ENCODE measurements at regions not wholly inside any gene's neighbourhood (a gene's known extent, or its start where the extent isn't known, plus 50 kb on each side); places are given as distances from the start of the nearest gene placed in this dataset.

DNA sequence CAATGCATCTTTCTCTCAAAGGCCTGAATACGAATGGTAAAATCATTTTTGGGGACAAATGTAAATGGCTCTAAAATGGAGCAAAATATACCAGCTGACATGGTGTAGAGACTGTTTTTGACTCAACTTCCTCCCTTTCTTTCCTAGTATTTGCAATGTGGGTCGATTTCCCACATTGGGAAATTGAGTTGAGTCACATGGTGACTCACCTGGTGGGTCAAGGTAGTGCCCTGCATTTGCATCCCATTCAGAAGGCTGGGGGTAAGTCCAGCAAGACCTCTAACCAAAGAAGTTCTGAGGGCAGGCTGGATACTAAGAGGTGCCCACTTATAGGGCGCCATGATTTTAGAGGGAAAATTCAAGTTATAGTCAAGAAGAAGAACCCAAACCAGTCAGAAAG lies 179.6 kb upstream of the MPDZ start:
- no peak for TF ChIP-seq EZH2 (IDR thresholded peaks at IDR 0.05; ENCODE audit: borderline replicate concordance, low read depth, low read length, poor library complexity, severe bottlenecking)
- TF ChIP-seq, protein P1, sequence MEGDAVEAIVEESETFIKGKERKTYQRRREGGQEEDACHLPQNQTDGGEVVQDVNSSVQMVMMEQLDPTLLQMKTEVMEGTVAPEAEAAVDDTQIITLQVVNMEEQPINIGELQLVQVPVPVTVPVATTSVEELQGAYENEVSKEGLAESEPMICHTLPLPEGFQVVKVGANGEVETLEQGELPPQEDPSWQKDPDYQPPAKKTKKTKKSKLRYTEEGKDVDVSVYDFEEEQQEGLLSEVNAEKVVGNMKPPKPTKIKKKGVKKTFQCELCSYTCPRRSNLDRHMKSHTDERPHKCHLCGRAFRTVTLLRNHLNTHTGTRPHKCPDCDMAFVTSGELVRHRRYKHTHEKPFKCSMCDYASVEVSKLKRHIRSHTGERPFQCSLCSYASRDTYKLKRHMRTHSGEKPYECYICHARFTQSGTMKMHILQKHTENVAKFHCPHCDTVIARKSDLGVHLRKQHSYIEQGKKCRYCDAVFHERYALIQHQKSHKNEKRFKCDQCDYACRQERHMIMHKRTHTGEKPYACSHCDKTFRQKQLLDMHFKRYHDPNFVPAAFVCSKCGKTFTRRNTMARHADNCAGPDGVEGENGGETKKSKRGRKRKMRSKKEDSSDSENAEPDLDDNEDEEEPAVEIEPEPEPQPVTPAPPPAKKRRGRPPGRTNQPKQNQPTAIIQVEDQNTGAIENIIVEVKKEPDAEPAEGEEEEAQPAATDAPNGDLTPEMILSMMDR (conservative IDR thresholded peaks at IDR 0.05; ENCODE audit: low read depth, low read length): no peak

Measured in A673 (cell line).